Gastrocnemius medialis (tissue), 4 donors: ENCODE measurements at regions not wholly inside any gene's neighbourhood (a gene's known extent, or its start where the extent isn't known, plus 50 kb on each side); places are given as distances from the start of the nearest gene placed in this dataset.

Experiments
- CTCF ChIP-seq, 5 experiments: fragments of 450-650 bp in 3 of 5; fragments of 200-600 bp in 2 of 5; sonication (generic) in 2 of 5; IDR thresholded peaks in 4 of 5; conservative IDR thresholded peaks in 1 of 5; 1 replicate in 4 of 5; 2 replicates in 1 of 5; pipeline ENCODE4 v1.5.1; 2016 to 2019; ENCODE audit warnings: antibody characterized with exemption in 5 of 5, mild to moderate bottlenecking in 3 of 5, moderate library complexity in 3 of 5
- POLR2A ChIP-seq, 2 donors: fragments of 450-650 bp; IDR thresholded peaks; one replicate each; pipeline ENCODE4 v1.6.1; 2017; ENCODE audit warnings: antibody characterized with exemption in 2 of 2, mild to moderate bottlenecking in 2 of 2, moderate library complexity in 2 of 2

DNA sequence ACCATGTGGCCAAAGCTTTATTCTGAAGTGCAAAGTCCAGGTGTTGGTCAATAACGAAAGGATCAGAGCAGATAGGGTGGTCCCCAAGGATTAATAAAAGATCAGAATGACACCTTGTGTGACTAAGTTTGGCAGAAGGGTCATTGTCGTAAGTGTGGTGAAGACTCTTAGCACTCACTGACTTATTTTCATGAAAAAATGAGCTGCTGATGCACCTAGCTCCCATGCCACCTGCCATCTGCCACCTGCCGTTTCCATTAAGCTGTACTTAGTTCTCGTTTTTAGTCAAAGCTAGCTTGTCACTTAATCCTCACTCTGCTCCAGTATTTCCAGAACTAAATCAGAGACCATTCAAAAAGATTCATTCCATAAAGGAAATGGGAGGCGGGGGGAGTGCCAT, 112.6 kb downstream of the SEC16B start:
- TF ChIP-seq CTCF (IDR thresholded peaks at IDR 0.05 in 4 of 5, conservative IDR thresholded peaks at IDR 0.05 in 1 of 5) (no peak), POLR2A (IDR thresholded peaks at IDR 0.05) (no peak)
